Right atrium auricular region (tissue), 2 donors: ENCODE measurements at regions not wholly inside any gene's neighbourhood (a gene's known extent, or its start where the extent isn't known, plus 50 kb on each side); places are given as distances from the start of the nearest gene placed in this dataset.

Source experiments
- DNase-seq: peaks from one replicate; pipeline ENCODE4 v3.0.0-alpha.2; 2019; ENCODE audit warnings: low spot score
- H3K27ac ChIP-seq, 2 donors: fragments of 200-600 bp; sonication (generic); 1 replicate in 1 of 2; 2 replicates in 1 of 2; pipeline ENCODE4 v1.5.1; 2016 to 2019
- H3K27me3 ChIP-seq, 2 donors: fragments of 200-600 bp; sonication (generic); one replicate each; pipeline versions ENCODE4 v1.5.1 to v1.6.0; 2017 to 2019
- H3K36me3 ChIP-seq: fragments of 200-600 bp; sonication (generic); one replicate; pipeline ENCODE4 v1.5.1; 2016
- H3K4me1 ChIP-seq, 2 donors: fragments of 200-600 bp; sonication (generic); one replicate each; pipeline versions ENCODE4 v1.5.1 to v1.6.0; 2017 to 2019
- H3K4me3 ChIP-seq, 2 donors: fragments of 200-600 bp; sonication (generic); 1 replicate in 1 of 2; 2 replicates in 1 of 2; pipeline ENCODE4 v1.5.1; 2017 to 2019; ENCODE audit warnings: mild to moderate bottlenecking in 1 of 2, moderate library complexity in 1 of 2
- H3K9me3 ChIP-seq, 2 donors: fragments of 200-600 bp; sonication (generic); one replicate each; pipeline ENCODE4 v1.5.1; 2019
- CTCF ChIP-seq, 2 donors: fragments of 200-600 bp; sonication (generic); IDR thresholded peaks; one replicate each; pipeline ENCODE4 v1.5.1; 2019; ENCODE audit warnings: antibody characterized with exemption in 2 of 2

GRCh38 chr15:94670438-94671034 lies 439.2 kb downstream of the MCTP2 start:
- Histone ChIP-seq H3K27ac (no peak overlapping the region), H3K4me3 (no peak overlapping the region), H3K4me1 (peaks cover 0 to 15% of the 10 kb centered on the region in 2 donors), H3K36me3 (no peaks in the 10 kb centered on the region), H3K27me3 (no peaks in the 10 kb centered on the region), H3K9me3 (no peaks in the 10 kb centered on the region)
- TF ChIP-seq CTCF (IDR thresholded peaks at IDR 0.05), result peak; percentile 66 to 78
- DNase-seq, result no peak

- Histone ChIP-seq H3K9me3 (no peaks in the 10 kb centered on the region), H3K27me3 (no peaks in the 10 kb centered on the region), H3K4me3 (no peak overlapping the region), H3K4me1 (peaks cover 0 to 15% of the 10 kb centered on the region in 2 donors), H3K36me3 (no peaks in the 10 kb centered on the region), H3K27ac (peak overlapping the region in 1 of 2 donors; percentile 26)
- DNase-seq, result no peak
- no peak for TF ChIP-seq CTCF (IDR thresholded peaks at IDR 0.05)
Measured at GRCh38 chr15:94671858-94672532, 440.6 kb downstream of the MCTP2 start.

- no peak for DNase-seq
- Histone ChIP-seq H3K36me3 (no peaks in the 10 kb centered on the region), H3K4me3 (no peak overlapping the region), H3K27ac (no peak overlapping the region), H3K27me3 (no peaks in the 10 kb centered on the region), H3K9me3 (no peaks in the 10 kb centered on the region), H3K4me1 (peaks cover 0 to 15% of the 10 kb centered on the region in 2 donors)
- TF ChIP-seq CTCF (IDR thresholded peaks at IDR 0.05), result no peak
Measured at GRCh38 chr15:94673801-94674200, 442.4 kb downstream of the MCTP2 start.

GRCh38 chr15:94674296-94674695 lies 442.9 kb downstream of the MCTP2 start:
- H3K9me3 ChIP-seq, result no peaks in the 10 kb centered on the region
- H3K4me3 ChIP-seq, result no peak overlapping the region
- no peaks in the 10 kb centered on the region for H3K27me3 ChIP-seq
- no peak overlapping the region for H3K27ac ChIP-seq
- H3K36me3 ChIP-seq, result no peaks in the 10 kb centered on the region
- no peak for DNase-seq
- TF ChIP-seq CTCF (IDR thresholded peaks at IDR 0.05), result no peak
- peaks cover 0 to 15% of the 10 kb centered on the region in 2 donors for H3K4me1 ChIP-seq

- H3K27ac ChIP-seq, result no peak overlapping the region
- no peak for DNase-seq
- H3K36me3 ChIP-seq, result no peaks in the 10 kb centered on the region
- no peak for TF ChIP-seq CTCF (IDR thresholded peaks at IDR 0.05)
- H3K27me3 ChIP-seq, result no peaks in the 10 kb centered on the region
- H3K4me3 ChIP-seq, result no peak overlapping the region
- no peaks in the 10 kb centered on the region for H3K9me3 ChIP-seq
- H3K4me1 ChIP-seq, result peaks cover 0 to 2% of the 10 kb centered on the region in 2 donors
Measured at GRCh38 chr15:94677202-94677790, 445.9 kb downstream of the MCTP2 start.
